ENCODE measurements at regions not wholly inside any gene's neighbourhood (a gene's known extent, or its start where the extent isn't known, plus 50 kb on each side); places are given as distances from the start of the nearest gene placed in this dataset.

DNA sequence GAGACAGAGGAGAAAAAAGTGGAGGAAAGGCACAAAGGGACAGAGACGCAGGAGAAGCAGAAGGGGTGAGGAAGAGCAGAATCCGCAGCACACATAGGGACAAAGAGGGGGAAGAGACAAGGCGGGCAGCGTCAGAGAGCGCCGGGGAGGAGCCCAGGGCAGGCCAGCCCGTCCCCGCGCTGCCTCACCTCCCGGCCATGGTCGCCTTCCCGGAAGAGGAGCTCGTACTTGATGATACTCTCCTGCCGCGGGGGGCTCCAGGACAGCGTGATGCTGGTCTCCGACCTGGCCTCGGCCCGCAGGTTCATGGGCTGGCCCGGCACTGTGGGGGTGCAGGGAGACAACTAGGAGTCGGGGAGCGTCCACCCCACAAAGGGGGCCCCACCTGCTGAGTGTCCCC lies 100.6 kb downstream of the PTPRS start:
- intact Hi-C loops (cut with micrococcal nuclease): no loop called here
- Histone ChIP-seq H3K4me3 (replicated peaks in 1 of 3; ENCODE audit: low read depth in 2 of 3, low read length in 3 of 3) (no peak overlapping the region), H2AFZ (ENCODE audit: insufficient read depth, low read depth, low read length, poor library complexity, severe bottlenecking) (no peak overlapping the region), H4K20me1 (ENCODE audit: insufficient read depth, low read length) (no peaks in the 10 kb centered on the region), H3K36me3 (replicated peaks in 1 of 2; ENCODE audit: control insufficient read depth in 1 of 2, insufficient read depth in 2 of 2, low read length in 2 of 2) (no peaks in the 10 kb centered on the region), H3K4me1 (ENCODE audit: control insufficient read depth in 1 of 2, insufficient read depth in 2 of 2, low read length in 2 of 2) (no peaks in the 10 kb centered on the region), H3K27ac (ENCODE audit: low read depth in 1 of 2, low read length in 2 of 2) (no peak overlapping the region), H3K79me2 (ENCODE audit: insufficient read depth, low read length) (no peaks in the 10 kb centered on the region), H3K27me3 (ENCODE audit: control insufficient read depth in 2 of 2, insufficient read depth in 2 of 2, low read length in 2 of 2) (no peaks in the 10 kb centered on the region), H3K9me3 (replicated peaks in 1 of 2; ENCODE audit: control insufficient read depth in 1 of 2, insufficient read depth in 1 of 2, low read length in 2 of 2) (no peaks in the 10 kb centered on the region), H3K4me2 (replicated peaks; ENCODE audit: extremely low read depth, low read length, poor library complexity, severe bottlenecking) (no peak overlapping the region), H3K9ac (ENCODE audit: insufficient read depth, low read length, poor library complexity, severe bottlenecking) (no peak overlapping the region)
- H3K9me3 Mint-ChIP-seq: peaks cover 0 to 3% (median 0%) of the 10 kb centered on the region in 7 donors
- no peaks in the 10 kb centered on the region for H3K36me3 Mint-ChIP-seq
- H3K27ac Mint-ChIP-seq: no peak overlapping the region
- TF ChIP-seq, protein P1, sequence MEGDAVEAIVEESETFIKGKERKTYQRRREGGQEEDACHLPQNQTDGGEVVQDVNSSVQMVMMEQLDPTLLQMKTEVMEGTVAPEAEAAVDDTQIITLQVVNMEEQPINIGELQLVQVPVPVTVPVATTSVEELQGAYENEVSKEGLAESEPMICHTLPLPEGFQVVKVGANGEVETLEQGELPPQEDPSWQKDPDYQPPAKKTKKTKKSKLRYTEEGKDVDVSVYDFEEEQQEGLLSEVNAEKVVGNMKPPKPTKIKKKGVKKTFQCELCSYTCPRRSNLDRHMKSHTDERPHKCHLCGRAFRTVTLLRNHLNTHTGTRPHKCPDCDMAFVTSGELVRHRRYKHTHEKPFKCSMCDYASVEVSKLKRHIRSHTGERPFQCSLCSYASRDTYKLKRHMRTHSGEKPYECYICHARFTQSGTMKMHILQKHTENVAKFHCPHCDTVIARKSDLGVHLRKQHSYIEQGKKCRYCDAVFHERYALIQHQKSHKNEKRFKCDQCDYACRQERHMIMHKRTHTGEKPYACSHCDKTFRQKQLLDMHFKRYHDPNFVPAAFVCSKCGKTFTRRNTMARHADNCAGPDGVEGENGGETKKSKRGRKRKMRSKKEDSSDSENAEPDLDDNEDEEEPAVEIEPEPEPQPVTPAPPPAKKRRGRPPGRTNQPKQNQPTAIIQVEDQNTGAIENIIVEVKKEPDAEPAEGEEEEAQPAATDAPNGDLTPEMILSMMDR (IDR thresholded peaks at IDR 0.05): no peak
- no peak for DNase-seq
- WGBS (ENCODE audit: insufficient coverage): over 99% methylated on average over 14 of the region's 22 CpGs
- peaks cover 0 to 4% (median 2%) of the 10 kb centered on the region in 3 donors for H3K27me3 Mint-ChIP-seq (ENCODE audit: low read depth in 3 of 3)
- no peaks in the 10 kb centered on the region for H3K4me1 Mint-ChIP-seq
- no peak overlapping the region for H3K4me3 Mint-ChIP-seq

DNA sequence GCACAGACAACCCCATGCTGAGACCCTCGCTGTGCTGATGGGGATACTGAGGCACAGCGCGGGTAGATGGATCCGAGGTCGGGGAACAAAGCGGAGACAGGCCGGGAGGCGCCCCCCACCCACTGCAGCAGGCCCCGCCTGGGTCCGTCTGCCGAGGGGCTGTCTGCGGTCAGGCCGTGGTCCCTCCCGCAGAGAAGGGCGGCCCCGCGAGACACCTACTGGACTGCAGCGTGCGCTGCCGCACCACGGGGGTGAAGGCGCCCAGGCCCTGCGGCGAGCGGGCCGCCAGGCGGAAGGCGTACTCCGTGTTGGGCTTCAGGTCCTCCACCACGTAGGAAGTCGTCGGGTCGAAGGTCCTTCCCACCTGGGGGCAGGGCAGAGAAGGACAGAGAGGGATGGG lies 101.9 kb downstream of the PTPRS start:
- WGBS (ENCODE audit: insufficient coverage): 97% methylated on average over 33 of the region's 33 CpGs
- H3K36me3 Mint-ChIP-seq: no peaks in the 10 kb centered on the region
- no peaks in the 10 kb centered on the region for H3K4me1 Mint-ChIP-seq
- H3K4me1 ChIP-seq (ENCODE audit: control insufficient read depth in 1 of 2, insufficient read depth in 2 of 2, low read length in 2 of 2): no peaks in the 10 kb centered on the region
- H3K4me3 Mint-ChIP-seq: no peak overlapping the region
- no peaks in the 10 kb centered on the region for H3K27me3 ChIP-seq (ENCODE audit: control insufficient read depth in 2 of 2, insufficient read depth in 2 of 2, low read length in 2 of 2)
- no peak overlapping the region for H3K27ac ChIP-seq (ENCODE audit: low read depth in 1 of 2, low read length in 2 of 2)
- TF ChIP-seq, protein P1 (IDR thresholded peaks at IDR 0.05): no peak
- H3K9me3 ChIP-seq (replicated peaks in 1 of 2; ENCODE audit: control insufficient read depth in 1 of 2, insufficient read depth in 1 of 2, low read length in 2 of 2): no peaks in the 10 kb centered on the region
- intact Hi-C loops (cut with micrococcal nuclease): no loop called here
- no peak overlapping the region for H3K27ac Mint-ChIP-seq
- no peaks in the 10 kb centered on the region for H4K20me1 ChIP-seq (ENCODE audit: insufficient read depth, low read length)
- H2AFZ ChIP-seq (ENCODE audit: insufficient read depth, low read depth, low read length, poor library complexity, severe bottlenecking): no peak overlapping the region
- peaks cover 0 to 2% (median 0%) of the 10 kb centered on the region in 7 donors for H3K9me3 Mint-ChIP-seq
- no peak for DNase-seq
- H3K36me3 ChIP-seq (replicated peaks in 1 of 2; ENCODE audit: control insufficient read depth in 1 of 2, insufficient read depth in 2 of 2, low read length in 2 of 2): no peaks in the 10 kb centered on the region
- peaks cover 0 to 4% (median 2%) of the 10 kb centered on the region in 3 donors for H3K27me3 Mint-ChIP-seq (ENCODE audit: low read depth in 3 of 3)
- no peak overlapping the region for H3K4me3 ChIP-seq (replicated peaks in 1 of 3; ENCODE audit: low read depth in 2 of 3, low read length in 3 of 3)
- H3K4me2 ChIP-seq (replicated peaks; ENCODE audit: extremely low read depth, low read length, poor library complexity, severe bottlenecking): no peak overlapping the region
- H3K79me2 ChIP-seq (ENCODE audit: insufficient read depth, low read length): no peaks in the 10 kb centered on the region
- H3K9ac ChIP-seq (ENCODE audit: insufficient read depth, low read length, poor library complexity, severe bottlenecking): no peak overlapping the region

All from CD14-positive monocyte (primary cell).